ENCODE measurements at regions not wholly inside any gene's neighbourhood (a gene's known extent, or its start where the extent isn't known, plus 50 kb on each side); places are given as distances from the start of the nearest gene placed in this dataset.

DNA sequence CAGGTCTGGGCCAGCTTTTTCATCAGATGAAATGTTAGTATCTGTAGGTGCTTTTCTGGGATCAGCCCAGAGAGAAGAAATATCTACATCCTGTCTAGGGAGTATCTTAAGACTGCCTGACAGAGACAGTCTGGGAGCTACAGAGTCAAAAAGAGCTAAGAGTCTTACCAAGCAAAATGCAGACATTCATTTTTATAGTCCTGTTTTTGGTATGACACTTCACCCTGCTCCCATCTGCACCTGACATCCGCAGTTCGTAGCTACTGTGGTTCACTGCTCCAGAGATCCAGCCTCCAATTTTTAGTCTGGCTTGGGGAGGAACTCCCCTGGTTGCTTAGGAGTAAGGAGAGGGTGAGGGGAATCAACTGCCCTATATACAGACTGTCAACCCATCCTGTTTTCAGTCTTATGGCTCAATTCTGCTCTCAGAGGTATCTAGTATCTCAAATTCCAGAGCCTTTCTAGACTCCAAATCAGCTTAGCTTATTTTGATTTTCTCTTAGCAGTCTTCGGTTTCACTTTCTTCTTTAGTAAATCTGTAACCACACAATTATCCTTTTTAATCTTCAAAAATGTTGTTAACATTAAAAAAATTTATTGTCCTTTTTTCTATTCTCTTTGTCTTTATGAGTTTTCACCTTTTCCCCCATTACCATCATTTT is 97.8 kb downstream of the TMEM100 start:
- Mint-ChIP-seq H3K4me3 (no peak overlapping the region), H3K27me3 (ENCODE audit: low read depth in 2 of 2) (peaks cover 6 to 21% of the 10 kb centered on the region in 2 donors), H3K9me3 (no peaks in the 10 kb centered on the region), H3K27ac (no peak overlapping the region), H3K36me3 (no peaks in the 10 kb centered on the region), H3K4me1 (no peaks in the 10 kb centered on the region)
- DNase-seq (no peak), ATAC-seq (no peak)
- Histone ChIP-seq H3K4me1 (ENCODE audit: control insufficient read depth, insufficient read depth, low read length) (no peaks in the 10 kb centered on the region), H3K4me3 (ENCODE audit: low read length) (no peak overlapping the region), H3K27me3 (ENCODE audit: control insufficient read depth, insufficient read depth, low read length) (no peaks in the 10 kb centered on the region), H3K27ac (ENCODE audit: low read length) (no peak overlapping the region), H3K36me3 (ENCODE audit: control insufficient read depth, insufficient read depth, low read length) (no peaks in the 10 kb centered on the region), H3K9me3 (ENCODE audit: control insufficient read depth, insufficient read depth, low read length) (no peaks in the 10 kb centered on the region)
- TF ChIP-seq, protein P1, sequence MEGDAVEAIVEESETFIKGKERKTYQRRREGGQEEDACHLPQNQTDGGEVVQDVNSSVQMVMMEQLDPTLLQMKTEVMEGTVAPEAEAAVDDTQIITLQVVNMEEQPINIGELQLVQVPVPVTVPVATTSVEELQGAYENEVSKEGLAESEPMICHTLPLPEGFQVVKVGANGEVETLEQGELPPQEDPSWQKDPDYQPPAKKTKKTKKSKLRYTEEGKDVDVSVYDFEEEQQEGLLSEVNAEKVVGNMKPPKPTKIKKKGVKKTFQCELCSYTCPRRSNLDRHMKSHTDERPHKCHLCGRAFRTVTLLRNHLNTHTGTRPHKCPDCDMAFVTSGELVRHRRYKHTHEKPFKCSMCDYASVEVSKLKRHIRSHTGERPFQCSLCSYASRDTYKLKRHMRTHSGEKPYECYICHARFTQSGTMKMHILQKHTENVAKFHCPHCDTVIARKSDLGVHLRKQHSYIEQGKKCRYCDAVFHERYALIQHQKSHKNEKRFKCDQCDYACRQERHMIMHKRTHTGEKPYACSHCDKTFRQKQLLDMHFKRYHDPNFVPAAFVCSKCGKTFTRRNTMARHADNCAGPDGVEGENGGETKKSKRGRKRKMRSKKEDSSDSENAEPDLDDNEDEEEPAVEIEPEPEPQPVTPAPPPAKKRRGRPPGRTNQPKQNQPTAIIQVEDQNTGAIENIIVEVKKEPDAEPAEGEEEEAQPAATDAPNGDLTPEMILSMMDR (IDR thresholded peaks at IDR 0.05) = no peak
- 55% methylated on average over 3 of the region's 3 CpGs for WGBS (ENCODE audit: insufficient coverage)
- intact Hi-C loops (cut with micrococcal nuclease) = no loop called here

DNA sequence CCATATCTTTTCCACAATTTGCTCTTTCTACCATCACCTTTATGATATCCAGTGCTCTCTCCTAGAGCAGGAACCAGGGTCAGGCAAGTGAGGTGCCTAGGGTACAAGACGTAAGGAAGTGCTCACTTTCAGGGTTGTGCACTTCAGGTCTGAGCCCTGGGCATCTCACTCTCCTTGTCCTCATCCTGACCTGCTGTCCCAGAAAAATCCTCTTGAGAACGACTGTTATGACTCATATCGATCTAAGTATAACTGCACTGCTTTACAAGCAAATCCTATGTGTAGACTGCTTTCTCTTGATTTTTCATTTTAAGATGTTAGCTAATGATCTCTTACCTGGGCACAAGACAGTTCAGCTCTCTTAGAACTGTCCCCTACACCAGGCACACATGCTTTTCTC is 100.1 kb downstream of the TMEM100 start:
- Mint-ChIP-seq H3K27ac (no peak overlapping the region), H3K4me1 (no peaks in the 10 kb centered on the region), H3K4me3 (no peak overlapping the region), H3K36me3 (no peaks in the 10 kb centered on the region), H3K27me3 (ENCODE audit: low read depth in 2 of 2) (peaks cover 14 to 31% of the 10 kb centered on the region in 2 donors), H3K9me3 (no peaks in the 10 kb centered on the region)
- Histone ChIP-seq H3K4me3 (ENCODE audit: low read length) (no peak overlapping the region), H3K27ac (ENCODE audit: low read length) (no peak overlapping the region), H3K9me3 (ENCODE audit: control insufficient read depth, insufficient read depth, low read length) (no peaks in the 10 kb centered on the region), H3K27me3 (ENCODE audit: control insufficient read depth, insufficient read depth, low read length) (no peaks in the 10 kb centered on the region), H3K36me3 (ENCODE audit: control insufficient read depth, insufficient read depth, low read length) (no peaks in the 10 kb centered on the region), H3K4me1 (ENCODE audit: control insufficient read depth, insufficient read depth, low read length) (no peaks in the 10 kb centered on the region)
- TF ChIP-seq, protein P1 (IDR thresholded peaks at IDR 0.05) = no peak
- ATAC-seq (no peak), DNase-seq (no peak)
- 81% methylated on average over 3 of the region's 3 CpGs for WGBS (ENCODE audit: insufficient coverage)
- intact Hi-C loops (cut with micrococcal nuclease) = no loop called here

DNA sequence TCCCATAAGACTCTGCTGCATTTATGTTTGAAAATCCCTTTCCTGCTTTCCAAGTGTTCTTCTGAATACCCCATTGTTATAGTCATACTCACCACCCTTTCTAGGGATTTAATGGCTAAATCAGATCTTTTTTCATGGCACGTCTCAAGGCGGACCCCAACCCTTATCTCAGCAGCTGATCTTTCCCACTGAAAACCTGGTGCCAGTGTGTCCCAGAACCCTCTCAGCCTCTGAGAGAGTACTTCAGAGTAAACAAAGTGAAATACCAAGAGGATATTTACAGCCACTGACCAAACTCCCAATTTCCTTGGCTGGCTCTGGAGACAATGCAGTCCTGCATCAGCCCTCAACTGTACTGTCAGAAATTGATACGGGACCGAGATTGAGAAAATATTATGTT is 101.7 kb downstream of the TMEM100 start:
- Histone ChIP-seq H3K4me1 (ENCODE audit: control insufficient read depth, insufficient read depth, low read length) (no peaks in the 10 kb centered on the region), H3K36me3 (ENCODE audit: control insufficient read depth, insufficient read depth, low read length) (no peaks in the 10 kb centered on the region)
- H3K36me3 Mint-ChIP-seq = no peaks in the 10 kb centered on the region

More for the DNA sequence above, 101.7 kb downstream of the TMEM100 start:
- TF ChIP-seq, protein P1 (IDR thresholded peaks at IDR 0.05) = no peak
- Histone ChIP-seq H3K27ac (ENCODE audit: low read length) (no peak overlapping the region), H3K27me3 (ENCODE audit: control insufficient read depth, insufficient read depth, low read length) (no peaks in the 10 kb centered on the region), H3K4me3 (ENCODE audit: low read length) (no peak overlapping the region), H3K9me3 (ENCODE audit: control insufficient read depth, insufficient read depth, low read length) (no peaks in the 10 kb centered on the region)
- WGBS (ENCODE audit: insufficient coverage) = 86% methylated on average over 2 of the region's 4 CpGs
- no peaks in the 10 kb centered on the region for H3K9me3 Mint-ChIP-seq
- H3K4me1 Mint-ChIP-seq = no peaks in the 10 kb centered on the region
- peaks cover 14 to 31% of the 10 kb centered on the region in 2 donors for H3K27me3 Mint-ChIP-seq (ENCODE audit: low read depth in 2 of 2)
- intact Hi-C loops (cut with micrococcal nuclease) = no loop called here
- no peak overlapping the region for H3K4me3 Mint-ChIP-seq
- no peak overlapping the region for H3K27ac Mint-ChIP-seq
- no peak for DNase-seq
- ATAC-seq = no peak
